HG03565 (cell line): ENCODE measurements at regions not wholly inside any gene's neighbourhood (a gene's known extent, or its start where the extent isn't known, plus 50 kb on each side); places are given as distances from the start of the nearest gene placed in this dataset.

Experiments
- ATAC-seq: cut with Tn5 transposase; IDR thresholded peaks from one replicate; pipeline ENCODE4 v1.9.1; 2021; ENCODE audit warnings: mild to moderate bottlenecking, moderate library complexity; ENCODE audit not compliant: unreplicated experiment

- ATAC-seq = no peak
Observed at GRCh38 chr4:41318839-41319530, 62.3 kb downstream of the UCHL1 start.

- no peak for ATAC-seq
Observed at GRCh38 chr4:41319553-41319952, 62.8 kb downstream of the UCHL1 start.

- no peak for ATAC-seq
Observed at GRCh38 chr4:41320278-41320677, 63.5 kb downstream of the UCHL1 start.

GRCh38 chr4:41320786-41321185 is 64.1 kb downstream of the UCHL1 start:
- no peak for ATAC-seq

- no peak for ATAC-seq
Observed at GRCh38 chr4:41321216-41321945, 64.7 kb downstream of the UCHL1 start.

- no peak for ATAC-seq
Observed at GRCh38 chr4:41322617-41323016, 65.9 kb downstream of the UCHL1 start.

- ATAC-seq = no peak
Observed at GRCh38 chr4:41323179-41323578, 66.5 kb downstream of the UCHL1 start.

GRCh38 chr4:41323706-41324105 is 67.0 kb downstream of the UCHL1 start:
- no peak for ATAC-seq

- no peak for ATAC-seq
Observed at GRCh38 chr4:41324861-41325260, 68.1 kb downstream of the UCHL1 start.

- ATAC-seq = no peak
Observed at GRCh38 chr4:41325901-41326300, 69.2 kb downstream of the UCHL1 start.

- no peak for ATAC-seq
Observed at GRCh38 chr4:41326776-41327175, 70.0 kb downstream of the UCHL1 start.

- ATAC-seq = no peak
Observed at GRCh38 chr4:41327770-41328169, 71.0 kb downstream of the UCHL1 start.

GRCh38 chr4:41329361-41329760 is 72.6 kb downstream of the UCHL1 start:
- ATAC-seq = no peak

- ATAC-seq = no peak
Observed at GRCh38 chr4:41331224-41331623, 74.5 kb downstream of the UCHL1 start.

GRCh38 chr4:41332510-41333054 is 75.9 kb downstream of the UCHL1 start:
- ATAC-seq = no peak

GRCh38 chr4:41334182-41334581 is 77.5 kb downstream of the UCHL1 start:
- no peak for ATAC-seq

GRCh38 chr4:41339812-41340809 is 83.4 kb downstream of the UCHL1 start:
- ATAC-seq = no peak

GRCh38 chr4:41346306-41347061 is 89.8 kb downstream of the UCHL1 start:
- ATAC-seq = no peak

GRCh38 chr4:41349021-41349420 is 92.3 kb downstream of the UCHL1 start:
- ATAC-seq = no peak
